ENCODE measurements at regions not wholly inside any gene's neighbourhood (a gene's known extent, or its start where the extent isn't known, plus 50 kb on each side); places are given as distances from the start of the nearest gene placed in this dataset.

GRCh38 chr3:178930116-178930515 is 141.5 kb downstream of the ZMAT3 start:
- TF ChIP-seq CTCF (IDR thresholded peaks at IDR 0.05) (no peak), POLR2A (IDR thresholded peaks at IDR 0.05) (no peak)
- H3K27ac ChIP-seq = no peak overlapping the region
- no peak overlapping the region for H3K4me3 ChIP-seq
- H3K27me3 ChIP-seq = no peaks in the 10 kb centered on the region
- H3K9me3 ChIP-seq = no peaks in the 10 kb centered on the region
- 39 to 65% methylated on average over 2 of the region's 2 CpGs for WGBS, 2 donors
- no peaks in the 10 kb centered on the region for H3K36me3 ChIP-seq (ENCODE audit: low read depth, missing control alignments)
- intact Hi-C loops (cut with DNase I; ENCODE audit: low total_unique reads) = no loop called here
- no peaks in the 10 kb centered on the region for H3K4me1 ChIP-seq
- no peak for DNase-seq

GRCh38 chr3:178916223-178916622 is 155.4 kb downstream of the ZMAT3 start:
- no peak for TF ChIP-seq POLR2A (IDR thresholded peaks at IDR 0.05)
- no peak for TF ChIP-seq CTCF (IDR thresholded peaks at IDR 0.05)
- Histone ChIP-seq H3K27ac (no peak overlapping the region), H3K4me1 (no peaks in the 10 kb centered on the region), H3K36me3 (ENCODE audit: low read depth, missing control alignments) (no peaks in the 10 kb centered on the region), H3K4me3 (no peak overlapping the region), H3K27me3 (no peaks in the 10 kb centered on the region), H3K9me3 (no peaks in the 10 kb centered on the region)
- intact Hi-C loops (cut with DNase I; ENCODE audit: low total_unique reads) = no loop called here
- DNase-seq = no peak

GRCh38 chr3:178915365-178915764 is 156.2 kb downstream of the ZMAT3 start:
- no peak overlapping the region for H3K27ac ChIP-seq
- intact Hi-C loops (cut with DNase I; ENCODE audit: low total_unique reads) = no loop called here
- H3K27me3 ChIP-seq = no peaks in the 10 kb centered on the region
- H3K9me3 ChIP-seq = no peaks in the 10 kb centered on the region
- H3K4me3 ChIP-seq = no peak overlapping the region
- no peak for DNase-seq
- H3K36me3 ChIP-seq (ENCODE audit: low read depth, missing control alignments) = no peaks in the 10 kb centered on the region
- WGBS, 2 donors = 94 to 100% methylated on average over 2 of the region's 2 CpGs
- TF ChIP-seq CTCF (IDR thresholded peaks at IDR 0.05) (no peak), POLR2A (IDR thresholded peaks at IDR 0.05) (no peak)
- no peaks in the 10 kb centered on the region for H3K4me1 ChIP-seq

- no peak for TF ChIP-seq CTCF (IDR thresholded peaks at IDR 0.05)
- 80 to 88% methylated on average over 1 of the region's 1 CpG for WGBS, 2 donors
Observed at GRCh38 chr3:178907081-178907480, 164.5 kb downstream of the ZMAT3 start.

GRCh38 chr3:178901204-178901603 is 170.4 kb downstream of the ZMAT3 start:
- H3K36me3 ChIP-seq (ENCODE audit: low read depth, missing control alignments) = no peaks in the 10 kb centered on the region
- H3K27ac ChIP-seq = no peak overlapping the region
- H3K27me3 ChIP-seq = no peaks in the 10 kb centered on the region
- intact Hi-C loops (cut with DNase I; ENCODE audit: low total_unique reads) = no loop called here
- 80 to 85% methylated on average over 1 of the region's 1 CpG for WGBS, 2 donors
- no peaks in the 10 kb centered on the region for H3K4me1 ChIP-seq
- no peak overlapping the region for H3K4me3 ChIP-seq
- TF ChIP-seq CTCF (IDR thresholded peaks at IDR 0.05) (no peak), POLR2A (IDR thresholded peaks at IDR 0.05) (no peak)
- no peaks in the 10 kb centered on the region for H3K9me3 ChIP-seq
- DNase-seq = no peak

More at GRCh38 chr3:178907081-178907480, 164.5 kb downstream of the ZMAT3 start:
- Histone ChIP-seq H3K27ac (no peak overlapping the region), H3K4me3 (no peak overlapping the region), H3K36me3 (ENCODE audit: low read depth, missing control alignments) (no peaks in the 10 kb centered on the region), H3K9me3 (no peaks in the 10 kb centered on the region), H3K4me1 (no peaks in the 10 kb centered on the region), H3K27me3 (no peaks in the 10 kb centered on the region)
- DNase-seq = no peak
- intact Hi-C loops (cut with DNase I; ENCODE audit: low total_unique reads) = no loop called here

All from testis (tissue), 2 donors.